Spleen (tissue), 11 donors: ENCODE measurements at regions not wholly inside any gene's neighbourhood (a gene's known extent, or its start where the extent isn't known, plus 50 kb on each side); places are given as distances from the start of the nearest gene placed in this dataset.

Experiments used
- DNase-seq: peaks from one replicate; pipeline ENCODE4 v3.0.0-alpha.2; 2020
- H3K27ac ChIP-seq, 8 donors: fragments of 200-600 bp; sonication (generic) in 7 of 8; 1 replicate in 4 of 8; 2 replicates in 4 of 8; pipeline versions ENCODE4 v1.5.0 to v1.8.0; 2016 to 2021; ENCODE audit warnings: inconsistent platforms in 4 of 8, mild to moderate bottlenecking in 4 of 8, moderate library complexity in 1 of 8
- H3K27me3 ChIP-seq, 7 donors: fragments of 200-600 bp; sonication (generic) in 6 of 7; replicated peaks in 1 of 7; 1 replicate in 4 of 7; 2 replicates in 3 of 7; pipeline versions ENCODE4 v1.5.0 to v1.8.0; 2016 to 2021; ENCODE audit warnings: inconsistent platforms in 3 of 7, mild to moderate bottlenecking in 1 of 7
- H3K36me3 ChIP-seq, 6 donors: fragments of 200-600 bp; sonication (generic) in 5 of 6; 1 replicate in 4 of 6; 2 replicates in 2 of 6; pipeline versions ENCODE4 v1.5.0 to v1.8.0; 2016 to 2021; ENCODE audit warnings: inconsistent platforms in 2 of 6
- H3K4me1 ChIP-seq, 6 donors: fragments of 200-600 bp; sonication (generic) in 5 of 6; 1 replicate in 3 of 6; 2 replicates in 3 of 6; pipeline versions ENCODE4 v1.5.0 to v1.8.0; 2016 to 2021; ENCODE audit warnings: inconsistent platforms in 3 of 6
- H3K4me3 ChIP-seq, 8 donors: fragments of 200-600 bp; sonication (generic) in 7 of 8; 1 replicate in 4 of 8; 2 replicates in 4 of 8; pipeline versions ENCODE4 v1.5.0 to v1.8.0; 2016 to 2021; ENCODE audit warnings: inconsistent platforms in 4 of 8, mild to moderate bottlenecking in 4 of 8, moderate library complexity in 2 of 8
- H3K9me3 ChIP-seq, 8 donors: fragments of 200-600 bp; sonication (generic) in 7 of 8; 1 replicate in 4 of 8; 2 replicates in 4 of 8; pipeline versions ENCODE4 v1.5.0 to v1.8.0; 2016 to 2021; ENCODE audit warnings: inconsistent platforms in 4 of 8
- POLR2A ChIP-seq, 3 donors: fragments of 450-650 bp; IDR thresholded peaks; one replicate each; pipeline ENCODE4 v1.5.1; 2017; ENCODE audit warnings: antibody characterized with exemption in 3 of 3, mild to moderate bottlenecking in 1 of 3
- POLR2AphosphoS5 ChIP-seq, 3 donors: sonication (generic); formaldehyde crosslinking; IDR thresholded peaks; one replicate each; pipeline ENCODE4 v1.5.1; 2017; ENCODE audit warnings: antibody characterized with exemption in 3 of 3
- WGBS, 5 donors: extraction: QIAGEN DNeasy Blood & Tissue Kit in 3 of 5; methylation state at CpG; one replicate each; pipeline versions ENCODE4 v1.1.5 to v1.1.7; 2013 to 2018; 5-methylcytosine and 5-hydroxymethylcytosine counted together
- intact Hi-C: fragments of 100-400 bp; cut with DNase I; formaldehyde crosslinking; loops from one replicate; pipeline ENCODE4 v1.15.0; 2023; ENCODE audit warnings: low total_unique reads
- TF ChIP-seq, protein P1 (sequence below), 11 experiments: fragments of 200-600 bp in 7 of 11; fragments of 450-650 bp in 4 of 11; sonication (generic) in 4 of 11; IDR thresholded peaks in 8 of 11; conservative IDR thresholded peaks in 3 of 11; 1 replicate in 7 of 11; 2 replicates in 4 of 11; pipeline versions ENCODE4 v1.4.0 to v1.8.0; 2016 to 2021; ENCODE audit warnings: antibody characterized with exemption in 11 of 11, inconsistent platforms in 4 of 11, mild to moderate bottlenecking in 1 of 11
- donor health status: healthy with polysubstance abuse.
- donor health status: DM: no; HTN: no; CAD: no; lungs with moderate emphysema.
- donor health status: DM: no; HTN: no; CAD: no.
- donor health status: Bipolar disorder and iron deficiency.
- donor health status: healthy.
- donor health status: DM: no; HTN: no; CAD: no.
- donor health status: DM: yes; HTN: yes; CAD: no.

DNA sequence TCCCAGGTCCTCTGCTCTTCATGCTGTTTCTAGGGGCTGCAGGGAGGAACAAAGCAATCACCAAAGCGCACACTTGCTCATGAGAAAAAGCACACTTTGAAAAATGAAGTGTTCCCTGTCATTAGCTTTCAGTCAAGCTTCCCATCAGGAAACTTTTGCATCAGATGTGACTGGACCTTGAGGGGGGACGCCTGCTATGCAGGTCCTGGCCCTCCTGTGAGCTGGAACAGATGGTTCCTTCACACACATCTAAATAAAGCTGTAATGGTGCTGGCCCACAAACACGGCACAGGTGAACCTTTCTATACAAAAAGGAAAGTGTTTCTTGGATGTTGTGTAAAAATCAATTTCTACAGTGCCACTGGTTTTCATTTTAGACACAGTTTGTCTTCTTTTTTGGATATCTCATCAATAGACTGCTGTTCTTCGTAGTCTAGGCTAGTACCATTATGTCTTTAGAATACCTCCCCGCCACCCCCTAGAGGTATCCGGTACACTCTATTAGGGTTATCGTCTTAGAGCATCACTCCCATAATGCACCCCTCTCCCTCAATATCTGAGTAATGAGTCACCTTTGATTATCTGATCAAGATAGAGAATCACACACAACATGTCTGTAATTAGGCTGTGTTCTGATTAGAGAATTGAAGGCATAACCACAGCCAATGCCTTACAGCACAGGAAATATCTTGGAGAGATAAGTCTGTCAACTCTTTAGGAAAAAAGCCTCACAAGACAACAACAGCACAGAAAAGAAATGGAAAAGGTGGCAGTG is 266.3 kb downstream of the TLR4 start:
- no peaks in the 10 kb centered on the region for H3K9me3 ChIP-seq
- no peaks in the 10 kb centered on the region for H3K4me1 ChIP-seq
- no peaks in the 10 kb centered on the region for H3K36me3 ChIP-seq
- 80 to 87% (median 84%) methylated on average over 7 of the region's 7 CpGs for WGBS, 5 donors
- no peak overlapping the region for H3K27ac ChIP-seq
- H3K27me3 ChIP-seq = no peaks in the 10 kb centered on the region
- TF ChIP-seq POLR2A (IDR thresholded peaks at IDR 0.05) = no peak
- TF ChIP-seq POLR2AphosphoS5 (IDR thresholded peaks at IDR 0.05) = no peak
- TF ChIP-seq, protein P1, sequence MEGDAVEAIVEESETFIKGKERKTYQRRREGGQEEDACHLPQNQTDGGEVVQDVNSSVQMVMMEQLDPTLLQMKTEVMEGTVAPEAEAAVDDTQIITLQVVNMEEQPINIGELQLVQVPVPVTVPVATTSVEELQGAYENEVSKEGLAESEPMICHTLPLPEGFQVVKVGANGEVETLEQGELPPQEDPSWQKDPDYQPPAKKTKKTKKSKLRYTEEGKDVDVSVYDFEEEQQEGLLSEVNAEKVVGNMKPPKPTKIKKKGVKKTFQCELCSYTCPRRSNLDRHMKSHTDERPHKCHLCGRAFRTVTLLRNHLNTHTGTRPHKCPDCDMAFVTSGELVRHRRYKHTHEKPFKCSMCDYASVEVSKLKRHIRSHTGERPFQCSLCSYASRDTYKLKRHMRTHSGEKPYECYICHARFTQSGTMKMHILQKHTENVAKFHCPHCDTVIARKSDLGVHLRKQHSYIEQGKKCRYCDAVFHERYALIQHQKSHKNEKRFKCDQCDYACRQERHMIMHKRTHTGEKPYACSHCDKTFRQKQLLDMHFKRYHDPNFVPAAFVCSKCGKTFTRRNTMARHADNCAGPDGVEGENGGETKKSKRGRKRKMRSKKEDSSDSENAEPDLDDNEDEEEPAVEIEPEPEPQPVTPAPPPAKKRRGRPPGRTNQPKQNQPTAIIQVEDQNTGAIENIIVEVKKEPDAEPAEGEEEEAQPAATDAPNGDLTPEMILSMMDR (IDR thresholded peaks at IDR 0.05 in 8 of 11, conservative IDR thresholded peaks at IDR 0.05 in 3 of 11) = no peak
- intact Hi-C loops = no loop called here
- no peak overlapping the region for H3K4me3 ChIP-seq
- DNase-seq = no peak

DNA sequence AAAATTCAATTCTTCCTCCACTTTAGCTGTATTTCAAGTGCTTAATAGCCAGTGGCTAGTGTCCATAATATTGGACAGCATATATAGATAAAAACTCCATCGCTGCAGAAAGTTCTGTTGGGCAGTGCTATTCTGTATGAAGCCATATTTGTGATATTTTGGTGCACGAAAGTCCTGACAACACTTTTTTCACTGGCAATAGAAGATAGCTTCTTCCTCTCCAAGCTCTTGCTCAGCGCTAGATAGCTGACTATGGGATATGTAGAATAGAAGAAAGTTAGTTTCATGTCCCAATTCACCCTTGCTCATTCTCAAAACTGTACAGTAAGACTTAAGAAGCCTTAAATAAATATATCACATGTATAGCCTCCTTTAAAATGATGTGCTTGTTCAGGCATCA is 269.9 kb downstream of the TLR4 start:
- intact Hi-C loops = no loop called here
- no peaks in the 10 kb centered on the region for H3K9me3 ChIP-seq
- H3K27ac ChIP-seq = no peak overlapping the region
- 53 to 78% (median 58%) methylated on average over 3 of the region's 3 CpGs for WGBS, 5 donors
- no peak for DNase-seq
- H3K36me3 ChIP-seq = no peaks in the 10 kb centered on the region
- TF ChIP-seq POLR2A (IDR thresholded peaks at IDR 0.05) (no peak), POLR2AphosphoS5 (IDR thresholded peaks at IDR 0.05) (no peak)
- TF ChIP-seq, protein P1 (IDR thresholded peaks at IDR 0.05 in 8 of 11, conservative IDR thresholded peaks at IDR 0.05 in 3 of 11) = no peak
- H3K4me1 ChIP-seq = no peaks in the 10 kb centered on the region
- H3K4me3 ChIP-seq = no peak overlapping the region
- H3K27me3 ChIP-seq = no peaks in the 10 kb centered on the region

DNA sequence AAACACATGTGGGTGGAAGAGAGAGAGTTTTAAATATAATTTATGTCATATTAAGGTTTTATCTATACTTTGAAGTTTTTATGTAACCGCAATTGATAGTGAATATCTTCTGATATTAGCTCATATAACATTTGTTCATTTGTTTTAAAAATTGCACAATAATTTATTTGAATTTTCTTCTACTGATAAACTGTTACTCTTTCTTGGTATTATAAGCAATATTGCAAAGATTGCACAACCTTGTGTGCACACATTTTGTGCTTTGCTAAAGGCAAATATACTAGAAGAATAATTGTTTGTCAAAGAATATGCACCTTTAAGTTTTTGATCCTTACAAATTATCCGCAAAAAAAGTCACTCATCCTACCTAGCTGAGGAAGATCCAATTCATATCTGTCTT is 275.7 kb downstream of the TLR4 start:
- intact Hi-C loops = no loop called here
- Histone ChIP-seq H3K4me3 (no peak overlapping the region), H3K4me1 (no peaks in the 10 kb centered on the region), H3K27me3 (no peaks in the 10 kb centered on the region), H3K9me3 (no peaks in the 10 kb centered on the region), H3K36me3 (no peaks in the 10 kb centered on the region), H3K27ac (no peak overlapping the region)
- TF ChIP-seq POLR2A (IDR thresholded peaks at IDR 0.05) = no peak
- no peak for TF ChIP-seq POLR2AphosphoS5 (IDR thresholded peaks at IDR 0.05)
- TF ChIP-seq, protein P1 (IDR thresholded peaks at IDR 0.05 in 8 of 11, conservative IDR thresholded peaks at IDR 0.05 in 3 of 11) = no peak
- no peak for DNase-seq
- 92 to 99% (median 94%) methylated on average over 2 of the region's 2 CpGs for WGBS, 5 donors

- Histone ChIP-seq H3K27ac (no peak overlapping the region), H3K9me3 (no peaks in the 10 kb centered on the region), H3K4me1 (peaks cover 0 to 5% (median 0%) of the 10 kb centered on the region in 6 donors), H3K36me3 (no peaks in the 10 kb centered on the region), H3K4me3 (no peak overlapping the region), H3K27me3 (no peaks in the 10 kb centered on the region)
- DNase-seq = no peak
- intact Hi-C loops = no loop called here
- TF ChIP-seq, protein P1 (IDR thresholded peaks at IDR 0.05 in 8 of 11, conservative IDR thresholded peaks at IDR 0.05 in 3 of 11) = no peak
- TF ChIP-seq POLR2AphosphoS5 (IDR thresholded peaks at IDR 0.05) (no peak), POLR2A (IDR thresholded peaks at IDR 0.05) (no peak)
These were observed 283.7 kb downstream of the TLR4 start for GRCh38 chr9:117987945-117988344.
